ENCODE measurements at regions not wholly inside any gene's neighbourhood (a gene's known extent, or its start where the extent isn't known, plus 50 kb on each side); places are given as distances from the start of the nearest gene placed in this dataset.

DNA sequence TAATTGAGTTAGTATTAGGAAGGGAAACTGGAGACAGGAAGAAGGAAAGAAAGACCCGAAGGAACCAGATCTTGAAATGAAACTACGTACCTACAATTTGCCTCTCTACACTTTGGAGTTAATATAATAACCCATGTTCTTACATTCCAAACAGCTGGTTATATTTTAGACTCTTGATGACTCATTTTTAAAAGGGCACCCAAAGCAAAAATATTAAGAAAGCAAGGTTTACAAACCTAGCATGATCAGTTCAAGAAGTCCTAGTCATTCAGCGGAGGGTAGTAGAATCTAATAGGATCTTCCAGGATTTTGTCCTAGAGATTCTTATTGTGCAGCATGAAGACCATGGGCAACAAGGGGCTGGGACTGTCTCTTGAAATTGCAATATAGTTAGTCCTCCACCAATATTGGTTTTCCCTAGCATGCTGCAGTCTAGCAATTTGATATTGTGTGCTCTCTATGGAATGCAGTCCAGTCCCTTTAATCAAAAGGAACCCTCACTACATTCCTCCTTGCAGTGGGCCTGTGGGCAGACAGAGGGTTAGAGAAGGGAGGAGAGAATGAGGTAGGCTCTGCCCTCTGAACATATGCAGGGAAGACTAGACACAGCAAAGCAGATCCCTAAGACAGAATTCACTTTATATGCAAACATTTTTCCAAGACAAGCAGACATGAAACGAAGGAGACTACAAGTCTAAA lies 230.3 kb downstream of the INHBA start:
- intact Hi-C loops (cut with micrococcal nuclease) = no loop called here
- no peak for TF ChIP-seq EZH2 (IDR thresholded peaks at IDR 0.05; ENCODE audit: borderline replicate concordance, insufficient read depth, low read depth, low read length, poor library complexity, severe bottlenecking)
- TF ChIP-seq, protein P1, sequence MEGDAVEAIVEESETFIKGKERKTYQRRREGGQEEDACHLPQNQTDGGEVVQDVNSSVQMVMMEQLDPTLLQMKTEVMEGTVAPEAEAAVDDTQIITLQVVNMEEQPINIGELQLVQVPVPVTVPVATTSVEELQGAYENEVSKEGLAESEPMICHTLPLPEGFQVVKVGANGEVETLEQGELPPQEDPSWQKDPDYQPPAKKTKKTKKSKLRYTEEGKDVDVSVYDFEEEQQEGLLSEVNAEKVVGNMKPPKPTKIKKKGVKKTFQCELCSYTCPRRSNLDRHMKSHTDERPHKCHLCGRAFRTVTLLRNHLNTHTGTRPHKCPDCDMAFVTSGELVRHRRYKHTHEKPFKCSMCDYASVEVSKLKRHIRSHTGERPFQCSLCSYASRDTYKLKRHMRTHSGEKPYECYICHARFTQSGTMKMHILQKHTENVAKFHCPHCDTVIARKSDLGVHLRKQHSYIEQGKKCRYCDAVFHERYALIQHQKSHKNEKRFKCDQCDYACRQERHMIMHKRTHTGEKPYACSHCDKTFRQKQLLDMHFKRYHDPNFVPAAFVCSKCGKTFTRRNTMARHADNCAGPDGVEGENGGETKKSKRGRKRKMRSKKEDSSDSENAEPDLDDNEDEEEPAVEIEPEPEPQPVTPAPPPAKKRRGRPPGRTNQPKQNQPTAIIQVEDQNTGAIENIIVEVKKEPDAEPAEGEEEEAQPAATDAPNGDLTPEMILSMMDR (IDR thresholded peaks at IDR 0.05) = no peak
- CTCF ChIA-PET = no interaction called here
- H3K4me2 ChIP-seq (replicated peaks; ENCODE audit: low read depth, low read length, poor library complexity, severe bottlenecking) = no peak overlapping the region
- no peak overlapping the region for H3K9ac ChIP-seq (ENCODE audit: low read length)
- no peak overlapping the region for H2AFZ ChIP-seq (ENCODE audit: insufficient read depth, low read depth, low read length, poor library complexity, severe bottlenecking)
- H4K20me1 ChIP-seq (ENCODE audit: control insufficient read depth, insufficient read depth, low read length, poor library complexity, severe bottlenecking) = no peaks in the 10 kb centered on the region
- H3K79me2 ChIP-seq (ENCODE audit: control insufficient read depth, insufficient read depth, low read length) = no peaks in the 10 kb centered on the region
- H3K9me3 ChIP-seq (ENCODE audit: control extremely low read depth in 1 of 3, control insufficient read depth in 2 of 3, insufficient read depth in 1 of 3, low read length in 2 of 3) = no peaks in the 10 kb centered on the region
- no peak for ATAC-seq (ENCODE audit: low read depth)
- Mint-ChIP-seq H3K4me1 (peaks cover 13% of the 10 kb centered on the region), H3K4me3 (no peak overlapping the region), H3K27me3 (peaks cover 4% of the 10 kb centered on the region), H3K9me3 (ENCODE audit: insufficient read depth) (no peaks in the 10 kb centered on the region), H3K27ac (no peak overlapping the region)
- H3K4me3 ChIP-seq (ENCODE audit: control extremely low read depth in 1 of 5, extremely low read depth in 1 of 5, insufficient read depth in 1 of 5, low read depth in 2 of 5, low read length in 4 of 5) = no peak overlapping the region
- H3K4me1 ChIP-seq (ENCODE audit: control insufficient read depth in 2 of 2, insufficient read depth in 2 of 2, low read length in 2 of 2) = no peaks in the 10 kb centered on the region
- DNase-seq = no peak
- H3K27me3 ChIP-seq (replicated peaks in 1 of 4; ENCODE audit: control extremely low read depth in 1 of 4, control insufficient read depth in 3 of 4, insufficient read depth in 4 of 4, low read length in 3 of 4) = no peaks in the 10 kb centered on the region
- POLR2A ChIA-PET = no interaction called here
- H3K27ac ChIP-seq (ENCODE audit: low read length in 2 of 2) = no peak overlapping the region
- no peaks in the 10 kb centered on the region for H3K36me3 ChIP-seq (replicated peaks in 1 of 2; ENCODE audit: control extremely low read depth in 1 of 2, control insufficient read depth in 1 of 2, extremely low read depth in 1 of 2, insufficient read depth in 2 of 2, low read length in 1 of 2)
- 100% methylated on average over 1 of the region's 4 CpGs for WGBS (ENCODE audit: insufficient coverage)

DNA sequence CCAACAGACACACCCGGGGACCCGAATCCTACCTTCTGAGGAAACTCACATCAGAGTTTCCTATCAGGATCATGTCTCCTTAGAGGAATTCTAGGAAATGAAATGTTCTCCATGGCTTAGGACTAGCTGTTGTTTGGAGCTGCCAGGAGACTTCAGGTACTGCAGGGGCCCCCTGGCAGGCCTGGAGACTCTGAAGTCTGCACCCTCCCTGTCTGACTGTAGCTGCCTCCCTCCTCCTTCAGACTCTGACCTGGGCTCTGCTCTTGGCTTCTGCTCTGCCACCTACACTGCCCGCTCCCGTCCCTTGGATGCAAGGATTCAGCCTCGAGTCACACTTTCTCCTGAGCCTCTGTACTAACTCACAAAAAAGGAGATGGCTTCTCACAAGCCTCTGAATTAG lies 232.8 kb downstream of the INHBA start:
- H2AFZ ChIP-seq (ENCODE audit: insufficient read depth, low read depth, low read length, poor library complexity, severe bottlenecking) = no peak overlapping the region
- no peaks in the 10 kb centered on the region for H3K36me3 ChIP-seq (replicated peaks in 1 of 2; ENCODE audit: control extremely low read depth in 1 of 2, control insufficient read depth in 1 of 2, extremely low read depth in 1 of 2, insufficient read depth in 2 of 2, low read length in 1 of 2)
- POLR2A ChIA-PET = no interaction called here
- H3K27me3 ChIP-seq (replicated peaks in 1 of 4; ENCODE audit: control extremely low read depth in 1 of 4, control insufficient read depth in 3 of 4, insufficient read depth in 4 of 4, low read length in 3 of 4) = no peaks in the 10 kb centered on the region
- Mint-ChIP-seq H3K9me3 (ENCODE audit: insufficient read depth) (no peaks in the 10 kb centered on the region), H3K27ac (no peak overlapping the region), H3K4me3 (no peak overlapping the region), H3K27me3 (peaks cover 4% of the 10 kb centered on the region), H3K4me1 (peaks cover 2% of the 10 kb centered on the region)
- H3K27ac ChIP-seq (ENCODE audit: low read length in 2 of 2) = no peak overlapping the region
- intact Hi-C loops (cut with micrococcal nuclease) = no loop called here
- TF ChIP-seq EZH2 (IDR thresholded peaks at IDR 0.05; ENCODE audit: borderline replicate concordance, insufficient read depth, low read depth, low read length, poor library complexity, severe bottlenecking) = no peak
- TF ChIP-seq, protein P1 (IDR thresholded peaks at IDR 0.05) = no peak
- H3K4me3 ChIP-seq (ENCODE audit: control extremely low read depth in 1 of 5, extremely low read depth in 1 of 5, insufficient read depth in 1 of 5, low read depth in 2 of 5, low read length in 4 of 5) = no peak overlapping the region
- no peak overlapping the region for H3K4me2 ChIP-seq (replicated peaks; ENCODE audit: low read depth, low read length, poor library complexity, severe bottlenecking)
- CTCF ChIA-PET = no interaction called here
- no peak for DNase-seq
- H4K20me1 ChIP-seq (ENCODE audit: control insufficient read depth, insufficient read depth, low read length, poor library complexity, severe bottlenecking) = no peaks in the 10 kb centered on the region
- no peaks in the 10 kb centered on the region for H3K4me1 ChIP-seq (ENCODE audit: control insufficient read depth in 2 of 2, insufficient read depth in 2 of 2, low read length in 2 of 2)
- H3K79me2 ChIP-seq (ENCODE audit: control insufficient read depth, insufficient read depth, low read length) = no peaks in the 10 kb centered on the region
- no peaks in the 10 kb centered on the region for H3K9me3 ChIP-seq (ENCODE audit: control extremely low read depth in 1 of 3, control insufficient read depth in 2 of 3, insufficient read depth in 1 of 3, low read length in 2 of 3)
- 92% methylated on average over 3 of the region's 5 CpGs for WGBS (ENCODE audit: insufficient coverage)
- ATAC-seq (ENCODE audit: low read depth) = no peak
- H3K9ac ChIP-seq (ENCODE audit: low read length) = no peak overlapping the region
